ENCODE measurements at regions not wholly inside any gene's neighbourhood (a gene's known extent, or its start where the extent isn't known, plus 50 kb on each side); places are given as distances from the start of the nearest gene placed in this dataset.

- Histone ChIP-seq H3K27me3 (ENCODE audit: control insufficient read depth in 2 of 2, insufficient read depth in 2 of 2, low read length in 2 of 2) (no peaks in the 10 kb centered on the region), H3K79me2 (ENCODE audit: insufficient read depth, low read length) (no peaks in the 10 kb centered on the region), H3K9ac (ENCODE audit: insufficient read depth, low read length, poor library complexity, severe bottlenecking) (no peak overlapping the region), H3K4me2 (replicated peaks; ENCODE audit: extremely low read depth, low read length, poor library complexity, severe bottlenecking) (no peak overlapping the region), H4K20me1 (ENCODE audit: insufficient read depth, low read length) (no peaks in the 10 kb centered on the region), H3K4me3 (replicated peaks in 1 of 3; ENCODE audit: low read depth in 2 of 3, low read length in 3 of 3) (no peak overlapping the region), H3K27ac (ENCODE audit: low read depth in 1 of 2, low read length in 2 of 2) (no peak overlapping the region), H3K36me3 (replicated peaks in 1 of 2; ENCODE audit: control insufficient read depth in 1 of 2, insufficient read depth in 2 of 2, low read length in 2 of 2) (no peaks in the 10 kb centered on the region), H3K4me1 (ENCODE audit: control insufficient read depth in 1 of 2, insufficient read depth in 2 of 2, low read length in 2 of 2) (no peaks in the 10 kb centered on the region), H3K9me3 (replicated peaks in 1 of 2; ENCODE audit: control insufficient read depth in 1 of 2, insufficient read depth in 1 of 2, low read length in 2 of 2) (peaks cover 31 to 36% of the 10 kb centered on the region in 2 donors), H2AFZ (ENCODE audit: insufficient read depth, low read depth, low read length, poor library complexity, severe bottlenecking) (no peak overlapping the region)
- no peak for TF ChIP-seq CTCF (IDR thresholded peaks at IDR 0.05)
- H3K27me3 Mint-ChIP-seq (ENCODE audit: low read depth in 3 of 3): no peaks in the 10 kb centered on the region
- no peak for DNase-seq
- intact Hi-C loops (cut with micrococcal nuclease): no loop called here
- peaks cover 15 to 41% (median 27%) of the 10 kb centered on the region in 7 donors for H3K9me3 Mint-ChIP-seq
- WGBS (ENCODE audit: insufficient coverage): no CpG with 5 or more reads among the region's 2 CpGs
- H3K27ac Mint-ChIP-seq: no peak overlapping the region
- no peaks in the 10 kb centered on the region for H3K4me1 Mint-ChIP-seq
- H3K36me3 Mint-ChIP-seq: no peaks in the 10 kb centered on the region
- no peak overlapping the region for H3K4me3 Mint-ChIP-seq
Observed at GRCh38 chr10:127635882-127636281, 86.8 kb downstream of the NPS start.

- Histone ChIP-seq H3K4me1 (ENCODE audit: control insufficient read depth in 1 of 2, insufficient read depth in 2 of 2, low read length in 2 of 2) (no peaks in the 10 kb centered on the region), H3K27me3 (ENCODE audit: control insufficient read depth in 2 of 2, insufficient read depth in 2 of 2, low read length in 2 of 2) (no peaks in the 10 kb centered on the region), H3K4me3 (replicated peaks in 1 of 3; ENCODE audit: low read depth in 2 of 3, low read length in 3 of 3) (no peak overlapping the region), H3K27ac (ENCODE audit: low read depth in 1 of 2, low read length in 2 of 2) (no peak overlapping the region), H3K36me3 (replicated peaks in 1 of 2; ENCODE audit: control insufficient read depth in 1 of 2, insufficient read depth in 2 of 2, low read length in 2 of 2) (no peaks in the 10 kb centered on the region), H2AFZ (ENCODE audit: insufficient read depth, low read depth, low read length, poor library complexity, severe bottlenecking) (no peak overlapping the region), H3K9me3 (replicated peaks in 1 of 2; ENCODE audit: control insufficient read depth in 1 of 2, insufficient read depth in 1 of 2, low read length in 2 of 2) (no peaks in the 10 kb centered on the region), H4K20me1 (ENCODE audit: insufficient read depth, low read length) (no peaks in the 10 kb centered on the region), H3K9ac (ENCODE audit: insufficient read depth, low read length, poor library complexity, severe bottlenecking) (no peak overlapping the region), H3K79me2 (ENCODE audit: insufficient read depth, low read length) (no peaks in the 10 kb centered on the region), H3K4me2 (replicated peaks; ENCODE audit: extremely low read depth, low read length, poor library complexity, severe bottlenecking) (no peak overlapping the region)
- no peak for DNase-seq
- Mint-ChIP-seq H3K4me3 (no peak overlapping the region), H3K9me3 (peaks cover 0 to 2% (median 0%) of the 10 kb centered on the region in 7 donors), H3K4me1 (no peaks in the 10 kb centered on the region), H3K27ac (no peak overlapping the region), H3K36me3 (no peaks in the 10 kb centered on the region), H3K27me3 (ENCODE audit: low read depth in 3 of 3) (peaks cover 0 to 3% (median 2%) of the 10 kb centered on the region in 3 donors)
- intact Hi-C loops (cut with micrococcal nuclease): no loop called here
- 92% methylated on average over 1 of the region's 3 CpGs for WGBS (ENCODE audit: insufficient coverage)
- TF ChIP-seq CTCF (IDR thresholded peaks at IDR 0.05): no peak
Observed at GRCh38 chr10:127648885-127649284, 88.1 kb upstream of the FOXI2 start.
